T-helper 1 cell treated with Interleukin-12 subunit alpha and Interleukin-12 subunit beta and Interleukin-4 antibody, amounts not matched to agents 30 ng/mL and 1 ng/mL, for 36 hours (primary cell): ENCODE measurements at regions not wholly inside any gene's neighbourhood (a gene's known extent, or its start where the extent isn't known, plus 50 kb on each side); places are given as distances from the start of the nearest gene placed in this dataset.

Experiments used
- intact Hi-C: fragments of 100-400 bp; cut with micrococcal nuclease; formaldehyde crosslinking; loops from one replicate; pipeline ENCODE4 v1.15.1; 2024

DNA sequence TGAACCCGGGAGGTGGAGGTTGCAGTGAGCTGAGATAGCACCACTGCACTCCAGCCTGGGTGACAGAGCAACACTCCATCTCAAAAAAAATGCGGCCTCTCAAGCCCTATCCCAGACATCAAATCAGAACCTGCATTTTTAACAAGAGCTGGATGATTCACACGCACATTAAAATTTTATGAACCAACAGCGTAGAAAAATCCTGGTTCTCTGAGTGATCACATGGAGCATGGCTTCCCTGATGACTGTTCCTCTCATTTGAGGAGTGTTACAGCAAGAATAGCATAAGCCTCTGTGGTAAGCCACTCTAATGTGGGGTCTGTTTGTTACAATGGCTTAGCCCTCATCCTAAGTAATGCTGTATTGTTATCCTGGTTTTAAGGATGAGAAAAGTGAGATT, 163.6 kb downstream of the BRMS1L start:
- intact Hi-C loops = no loop called here

DNA sequence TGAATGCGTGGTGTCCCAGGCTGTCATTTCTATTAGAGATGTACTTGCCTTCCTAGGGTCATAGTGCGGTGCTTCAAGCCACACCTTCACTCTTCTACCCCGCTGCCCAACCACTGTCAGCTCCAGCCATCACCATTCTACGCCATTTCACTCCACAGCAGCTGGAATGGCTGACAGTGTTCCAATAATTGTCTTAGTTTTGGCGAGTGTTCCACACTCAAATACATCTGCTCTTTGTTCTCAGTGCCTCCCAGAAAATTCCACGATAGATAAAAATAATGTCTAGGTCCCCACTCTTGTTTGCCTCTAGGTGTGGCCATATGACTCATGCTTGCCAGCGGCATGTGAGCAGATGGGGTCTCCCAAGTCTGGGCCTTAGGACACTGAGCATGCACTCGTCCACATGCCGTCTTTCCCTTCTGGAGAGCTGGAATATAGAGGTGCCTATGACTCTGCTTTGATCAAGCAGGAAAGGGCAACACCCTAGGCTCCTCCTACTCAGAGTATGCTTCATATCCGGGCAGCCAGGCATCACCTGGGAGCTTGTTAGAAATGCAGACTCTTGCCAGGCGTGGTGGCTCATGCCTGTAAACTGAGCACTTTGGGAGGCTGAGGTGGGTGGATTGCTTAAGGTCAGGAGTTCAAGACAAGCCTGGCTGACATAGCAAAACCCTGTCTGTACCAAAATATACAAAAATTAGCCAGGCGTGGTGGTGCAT, 163.0 kb downstream of the BRMS1L start:
- intact Hi-C loops = no loop called here

DNA sequence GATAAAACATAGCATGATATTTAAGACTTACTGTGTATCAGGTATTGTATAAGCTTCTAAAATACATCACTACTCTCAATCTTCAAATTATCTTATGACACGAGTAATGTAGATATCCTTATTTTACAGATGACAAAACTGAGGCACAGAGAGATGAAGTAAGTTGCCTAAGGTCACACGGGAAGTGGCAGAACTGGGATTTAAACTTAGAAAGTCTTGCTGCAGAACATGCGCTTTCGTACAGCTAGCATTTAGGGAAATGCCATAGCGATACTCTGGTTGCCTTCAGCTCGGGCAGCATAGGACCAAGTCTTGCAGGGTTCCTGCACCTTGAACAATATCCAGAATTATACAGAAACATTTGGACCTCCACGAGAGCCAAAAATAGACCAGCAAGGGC, 162.4 kb downstream of the BRMS1L start:
- intact Hi-C loops = no loop called here

DNA sequence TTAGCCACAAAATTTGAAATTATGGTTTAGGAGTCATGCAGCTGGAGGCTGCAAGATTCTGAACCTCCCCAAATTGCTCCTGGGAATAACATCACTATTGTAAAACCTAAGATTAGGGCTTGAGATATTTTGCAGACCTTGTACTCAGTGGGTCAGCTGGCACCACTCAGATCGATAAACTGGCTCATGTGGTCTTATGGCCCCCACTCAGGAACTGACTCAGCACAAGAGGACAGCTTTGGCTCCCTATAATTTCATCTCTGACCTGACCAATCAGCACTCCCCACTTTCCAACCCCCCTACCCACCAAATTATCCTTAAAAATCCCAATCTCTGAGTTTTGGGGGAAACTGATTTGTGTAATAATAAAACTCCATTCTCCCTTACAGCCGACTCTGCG, 161.6 kb downstream of the BRMS1L start:
- intact Hi-C loops = no loop called here

DNA sequence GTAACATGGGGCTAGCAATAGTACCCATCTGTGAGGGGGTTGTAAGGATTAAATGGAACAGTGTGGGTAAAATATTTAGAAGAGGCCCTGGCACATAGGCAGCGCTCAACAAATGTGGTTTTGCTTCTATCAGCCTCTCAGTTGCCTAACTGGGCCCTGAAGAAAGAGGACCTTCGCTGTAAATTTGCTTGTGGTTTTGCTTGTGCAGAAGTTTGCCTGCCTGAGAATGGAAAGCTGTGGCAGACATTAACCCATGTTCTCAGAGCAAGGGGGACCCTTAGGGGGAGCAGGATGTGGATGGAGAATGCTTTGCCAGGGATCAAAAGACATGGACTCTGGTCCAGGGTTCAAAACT, 160.1 kb downstream of the BRMS1L start:
- intact Hi-C loops = no loop called here

DNA sequence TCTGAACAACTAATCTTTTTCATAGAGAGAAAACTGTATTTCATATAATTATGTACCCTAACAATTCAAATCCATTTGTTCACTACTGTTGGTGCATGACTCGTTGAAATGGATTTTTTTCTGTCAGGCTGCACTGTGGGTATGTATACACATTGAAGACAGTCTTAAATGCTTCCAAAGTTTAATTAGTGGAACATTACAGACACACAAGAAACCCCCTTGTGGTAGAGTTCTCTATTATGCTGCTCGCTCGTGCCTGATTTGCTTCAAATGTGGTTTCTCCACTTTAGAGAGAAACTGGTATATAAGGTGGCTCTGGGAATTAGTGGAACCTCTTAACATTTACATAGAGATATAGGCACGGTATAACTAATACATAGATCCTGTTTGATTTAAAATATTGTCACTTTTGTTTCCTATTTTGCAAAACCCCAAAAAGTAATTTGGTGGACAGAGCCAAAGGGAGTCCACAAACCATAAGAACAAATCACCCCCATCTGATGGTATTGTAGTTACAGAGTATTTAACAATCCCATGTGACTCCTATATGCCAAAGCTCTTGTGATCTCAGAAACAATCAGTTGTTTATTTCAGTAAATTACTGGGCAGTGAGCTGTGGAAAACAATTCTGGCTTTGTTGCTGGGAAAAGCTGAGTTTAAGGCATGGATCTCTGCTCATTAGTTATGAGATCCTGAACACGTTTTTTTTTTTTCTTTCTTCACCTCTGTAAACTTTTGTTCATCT, 159.5 kb downstream of the BRMS1L start:
- intact Hi-C loops = no loop called here

DNA sequence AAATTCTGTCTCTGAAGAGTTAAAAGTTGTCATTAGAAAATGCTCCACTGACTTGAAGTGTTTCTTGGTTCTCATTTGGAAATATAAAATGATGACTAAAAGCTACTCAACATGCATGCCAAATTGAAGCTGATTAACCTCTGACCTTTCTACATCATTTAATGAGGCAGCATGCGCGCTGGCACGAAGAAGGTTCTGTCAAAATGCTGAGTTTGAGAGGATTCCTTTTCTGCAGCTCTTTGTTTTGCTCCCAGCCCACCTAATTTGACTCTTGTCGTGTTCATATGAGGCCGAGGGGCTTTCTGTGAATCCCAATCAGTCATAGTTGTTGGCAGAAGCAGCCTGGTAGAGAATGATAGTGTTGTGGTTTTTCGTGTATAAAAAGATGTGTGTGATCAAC, 153.4 kb downstream of the BRMS1L start:
- intact Hi-C loops = loop anchor here (5.0 kb wide), 1 partner anchor 1153 kb away; no protein-coding TSS in a partner anchor

DNA sequence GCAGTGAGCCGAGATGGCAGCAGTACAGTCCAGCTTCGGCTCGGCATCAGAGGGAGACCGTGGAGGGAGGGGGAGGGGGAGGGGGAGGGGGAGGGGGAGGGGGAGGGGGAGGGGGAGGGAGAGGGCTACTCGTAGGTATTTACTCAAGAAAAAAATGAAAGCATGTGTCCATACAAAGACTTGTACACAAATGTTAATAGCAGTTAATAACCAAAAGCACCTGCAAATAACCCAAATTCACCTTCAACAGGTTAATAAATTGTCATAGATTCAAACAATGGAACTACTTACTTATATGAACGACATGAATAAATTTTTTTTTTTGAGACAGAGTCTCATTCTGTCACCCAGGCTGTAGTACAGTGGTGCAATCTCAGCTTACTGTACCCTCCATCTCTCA, 152.4 kb downstream of the BRMS1L start:
- intact Hi-C loops = loop anchor here (5.0 kb wide), 1 partner anchor 1154 kb away; no protein-coding TSS in a partner anchor

DNA sequence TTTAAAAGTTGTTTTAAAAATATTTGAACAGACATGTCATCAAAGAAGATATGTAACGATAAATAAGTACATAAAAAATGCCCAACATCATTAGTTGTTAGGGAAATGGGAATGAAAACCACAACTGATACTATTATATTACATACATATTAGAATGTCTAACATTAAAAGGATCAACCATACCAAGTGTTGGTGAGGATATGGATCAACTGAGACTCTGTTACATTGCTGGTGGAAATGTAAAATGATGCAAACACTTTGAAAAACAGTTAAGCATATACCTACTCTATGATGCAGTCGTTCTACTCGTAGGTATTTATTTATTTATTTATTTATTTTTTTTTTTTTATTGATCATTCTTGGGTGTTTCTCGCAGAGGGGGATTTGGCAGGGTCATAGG, 149.7 kb downstream of the BRMS1L start:
- intact Hi-C loops = loop anchor here (5.0 kb wide), 1 partner anchor 1156 kb away; no protein-coding TSS in a partner anchor

DNA sequence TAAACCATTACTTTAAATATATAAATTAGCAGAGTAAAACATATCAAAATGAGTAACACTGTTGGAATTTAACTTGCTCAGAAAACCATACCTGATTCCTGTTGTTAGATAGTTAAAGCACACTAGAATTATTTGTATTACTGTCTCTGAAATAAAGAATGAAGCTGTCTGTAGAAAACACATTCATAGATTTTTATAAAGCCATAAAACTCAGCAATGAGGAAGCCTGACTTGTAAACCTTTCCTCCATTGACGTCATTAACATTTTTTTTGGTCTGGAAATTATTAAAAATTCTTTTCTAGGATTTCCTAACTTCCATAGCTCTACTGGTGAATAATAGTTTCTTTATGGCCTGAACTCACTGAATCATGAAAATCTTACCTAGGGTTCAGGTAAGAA, 147.6 kb downstream of the BRMS1L start:
- intact Hi-C loops = no loop called here

DNA sequence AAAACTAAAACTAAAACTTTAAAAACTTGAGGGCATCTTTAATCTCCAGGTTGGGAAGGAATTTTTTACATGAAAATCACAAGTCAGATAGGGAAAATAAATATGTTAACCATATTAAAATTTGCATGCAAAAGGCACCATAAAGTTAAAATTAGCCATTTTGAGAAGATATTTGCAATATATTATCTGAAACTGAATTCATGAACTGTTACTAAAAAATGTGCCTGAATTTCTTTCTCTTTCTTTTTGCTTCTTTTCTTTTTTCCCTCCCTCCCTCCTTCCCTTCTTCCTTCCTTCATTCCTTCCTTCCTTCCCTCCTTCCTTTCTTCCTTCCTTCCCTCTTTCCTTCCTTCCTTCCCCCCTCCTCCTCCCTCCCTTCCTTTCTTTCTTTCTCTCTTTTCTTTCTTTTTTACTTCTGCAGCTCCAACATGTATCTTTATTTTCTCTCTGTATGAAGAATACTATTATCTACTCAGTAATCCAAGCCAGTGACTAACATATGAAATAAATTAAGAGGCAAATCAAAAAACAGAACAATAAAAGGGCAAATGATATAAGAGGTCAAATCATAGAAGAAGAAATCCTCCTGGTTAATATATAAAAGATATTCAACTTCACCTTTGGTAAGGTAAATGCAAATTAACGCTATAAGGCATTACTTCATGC, 146.0 kb downstream of the BRMS1L start:
- intact Hi-C loops = no loop called here

DNA sequence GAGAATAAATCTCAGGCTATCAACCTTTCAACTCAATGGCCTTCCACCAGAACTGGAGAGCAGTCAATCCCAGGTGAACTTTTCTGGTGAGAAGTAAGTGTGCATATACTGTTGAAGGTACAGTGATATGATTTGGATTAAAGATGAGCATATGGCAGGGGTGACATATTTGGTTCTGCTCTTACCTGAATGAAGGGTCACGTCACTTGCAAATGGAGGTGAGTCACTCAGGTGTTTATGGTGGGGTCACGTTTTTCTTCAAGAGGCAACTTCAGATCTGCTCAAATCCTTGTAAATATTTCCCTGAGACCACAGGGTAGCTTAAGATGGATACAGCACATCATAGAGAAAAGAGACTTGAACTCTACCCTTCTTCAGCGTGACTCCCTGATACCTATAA, 143.2 kb downstream of the BRMS1L start:
- intact Hi-C loops = loop anchor here (10.0 kb wide), 1 partner anchor 635 kb away; no protein-coding TSS in a partner anchor

DNA sequence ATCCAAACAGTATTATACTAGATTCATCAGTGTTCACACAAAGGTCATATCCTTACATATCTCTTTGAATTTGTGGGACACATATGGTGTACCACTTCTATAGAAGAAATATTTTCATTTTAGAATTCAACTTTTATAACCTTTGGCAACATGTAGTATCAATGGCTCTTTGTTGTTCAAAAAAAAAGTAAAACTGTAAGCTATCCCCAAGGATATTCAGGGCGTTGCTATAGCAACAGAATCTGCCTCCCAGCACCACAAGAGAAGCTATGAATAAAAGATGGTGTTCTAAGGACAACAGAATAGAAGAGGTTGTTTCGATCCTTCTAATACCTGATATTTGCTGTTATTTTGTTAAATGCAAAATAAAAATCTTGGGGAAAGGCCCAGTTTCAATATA, 139.3 kb downstream of the BRMS1L start:
- intact Hi-C loops = loop anchor here (10.0 kb wide), 1 partner anchor 639 kb away; no protein-coding TSS in a partner anchor

DNA sequence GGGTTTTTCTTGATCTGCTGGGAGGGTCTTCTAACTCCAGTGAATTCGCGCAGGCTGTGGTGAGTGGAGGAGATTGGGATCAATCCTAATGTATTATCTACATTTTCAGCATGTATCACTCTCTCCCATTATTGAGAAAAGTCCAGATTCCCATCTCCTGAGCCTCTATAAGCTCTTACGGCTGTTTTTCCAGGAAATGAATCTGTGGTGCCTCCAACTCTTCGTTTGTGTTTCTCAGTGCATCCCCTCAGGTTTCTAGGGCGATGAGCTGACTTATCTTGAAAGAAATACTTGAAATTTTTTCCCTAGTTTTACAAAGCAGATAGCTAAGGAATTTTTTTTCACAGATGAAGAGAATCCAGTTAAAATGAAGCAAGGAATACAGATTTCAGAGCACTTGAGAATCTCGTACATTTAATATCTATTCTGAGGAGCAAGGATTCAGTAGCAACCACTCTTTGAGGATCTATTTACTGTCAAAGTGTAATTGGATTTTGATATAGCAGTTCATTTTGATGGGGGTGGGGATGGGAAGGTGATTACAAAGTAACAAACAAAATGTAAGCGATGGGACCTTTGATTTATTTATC, 138.7 kb downstream of the BRMS1L start:
- intact Hi-C loops = loop anchor here (10.0 kb wide), 1 partner anchor 640 kb away; no protein-coding TSS in a partner anchor

DNA sequence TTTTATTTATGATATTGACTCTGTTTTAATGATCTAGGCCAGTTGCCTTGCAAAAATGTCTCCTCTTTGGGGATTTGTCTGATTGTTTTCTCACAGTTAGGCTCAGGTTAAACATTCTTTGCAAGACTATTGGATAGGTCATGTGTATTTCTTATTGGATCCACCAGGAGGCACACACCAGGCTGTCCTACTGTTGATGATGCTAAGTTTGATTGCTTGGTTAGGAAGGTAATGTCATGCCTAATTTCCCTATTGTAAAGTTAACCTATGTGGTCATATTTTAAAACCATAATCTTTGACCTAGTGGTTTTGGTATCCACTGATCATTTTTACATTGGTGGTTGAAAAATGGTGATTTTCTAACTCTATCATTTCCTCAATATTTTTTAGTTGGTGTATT, 137.1 kb downstream of the BRMS1L start:
- intact Hi-C loops = loop anchor here (10.0 kb wide), 1 partner anchor 642 kb away; no protein-coding TSS in a partner anchor

DNA sequence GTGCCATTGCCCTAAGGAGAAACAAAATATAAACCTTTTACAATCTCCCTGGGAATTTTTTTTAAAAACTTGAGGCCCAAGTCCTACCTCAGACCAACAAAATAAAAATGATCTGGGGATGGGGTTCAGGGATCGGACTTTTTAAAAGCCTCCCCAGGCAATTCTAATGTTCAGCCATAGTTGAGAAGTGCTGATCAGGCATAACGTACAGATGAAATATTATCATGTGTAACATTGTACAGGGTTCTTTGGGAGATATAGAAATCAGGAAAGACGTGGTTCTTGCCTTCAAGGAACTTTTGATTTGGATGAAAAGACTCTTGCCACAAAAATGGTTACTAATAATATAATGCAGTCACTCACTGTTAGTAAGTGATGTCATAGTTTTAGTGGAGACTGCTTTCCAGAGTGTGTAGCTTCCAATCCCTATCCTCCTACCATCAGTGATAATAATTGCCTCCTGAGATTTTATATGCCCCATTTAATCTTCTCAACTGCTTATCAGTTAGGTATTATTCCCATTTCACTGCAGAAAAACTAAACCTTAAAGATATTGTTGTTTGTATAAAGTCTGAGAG, 135.6 kb downstream of the BRMS1L start:
- intact Hi-C loops = loop anchor here (10.0 kb wide), 1 partner anchor 643 kb away; no protein-coding TSS in a partner anchor

DNA sequence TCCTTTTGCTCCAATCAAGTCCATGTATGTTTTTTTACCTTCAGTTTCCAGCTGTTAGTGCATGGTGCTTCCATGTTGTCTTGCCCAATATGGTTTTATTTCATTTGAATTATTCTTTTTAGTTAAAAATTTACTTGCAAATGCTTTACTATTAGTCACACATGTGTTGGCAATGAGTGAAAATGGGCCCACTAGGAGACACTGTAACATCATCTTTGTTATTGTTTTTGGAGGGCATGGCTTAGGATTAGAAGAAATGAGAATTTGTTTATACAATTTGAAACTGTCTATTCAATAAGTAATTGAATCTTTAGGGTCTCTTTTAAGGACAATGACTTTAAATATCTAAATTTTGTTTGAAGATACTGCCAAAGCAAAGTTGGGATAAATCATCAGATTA, 133.7 kb downstream of the BRMS1L start:
- intact Hi-C loops = loop anchor here (10.0 kb wide), 1 partner anchor 645 kb away; no protein-coding TSS in a partner anchor

DNA sequence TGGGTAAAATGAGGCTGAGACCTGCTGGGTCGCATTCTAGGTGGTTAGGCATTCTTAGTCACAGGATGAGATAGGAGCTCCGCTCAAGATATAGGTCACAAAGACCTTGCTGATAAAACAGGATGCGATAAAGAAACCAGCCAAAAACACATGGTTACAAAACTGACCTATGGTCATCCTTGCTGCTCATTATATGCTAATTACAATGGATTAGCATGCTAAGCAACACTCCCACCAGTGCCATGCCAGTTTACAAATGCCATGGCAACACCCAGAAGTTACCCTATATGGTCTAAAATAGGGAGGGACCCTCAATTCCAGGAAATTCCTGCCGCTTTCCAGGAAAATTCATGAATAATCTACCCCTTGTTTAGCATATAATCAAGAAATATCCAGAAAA, 132.4 kb downstream of the BRMS1L start:
- intact Hi-C loops = no loop called here

DNA sequence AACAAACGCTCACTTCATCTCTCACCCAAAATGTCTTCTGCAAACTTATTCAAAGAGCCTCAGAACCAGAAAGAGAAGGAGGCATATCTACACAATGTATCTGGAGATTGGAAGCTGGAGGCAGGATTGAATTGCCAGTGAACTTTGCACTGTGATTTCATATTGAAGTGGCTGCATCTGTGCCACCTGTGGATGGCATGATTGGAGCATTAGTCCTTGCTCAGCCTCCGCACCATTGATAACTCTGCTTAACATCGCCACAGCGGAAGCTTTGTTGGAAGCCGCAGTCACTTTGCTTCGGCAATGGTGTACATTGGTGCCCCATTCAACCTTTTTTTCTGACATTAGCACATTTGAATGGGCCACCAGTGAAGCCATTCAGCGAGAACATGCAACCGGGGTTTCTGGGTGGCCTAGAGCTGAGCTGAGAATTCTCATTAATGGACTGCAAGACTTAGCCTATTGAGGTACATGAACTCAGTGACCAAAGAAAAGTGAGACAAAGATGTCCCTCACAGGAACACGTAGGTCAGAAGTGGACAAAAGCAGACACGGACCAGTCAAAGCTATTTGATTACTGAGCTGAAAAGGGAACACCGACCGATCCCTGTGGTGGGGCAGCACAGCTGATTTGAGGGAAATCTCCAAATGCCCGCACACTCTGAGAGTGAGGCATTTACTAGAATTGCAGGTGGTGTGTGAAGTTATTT, 130.4 kb downstream of the BRMS1L start:
- intact Hi-C loops = no loop called here

DNA sequence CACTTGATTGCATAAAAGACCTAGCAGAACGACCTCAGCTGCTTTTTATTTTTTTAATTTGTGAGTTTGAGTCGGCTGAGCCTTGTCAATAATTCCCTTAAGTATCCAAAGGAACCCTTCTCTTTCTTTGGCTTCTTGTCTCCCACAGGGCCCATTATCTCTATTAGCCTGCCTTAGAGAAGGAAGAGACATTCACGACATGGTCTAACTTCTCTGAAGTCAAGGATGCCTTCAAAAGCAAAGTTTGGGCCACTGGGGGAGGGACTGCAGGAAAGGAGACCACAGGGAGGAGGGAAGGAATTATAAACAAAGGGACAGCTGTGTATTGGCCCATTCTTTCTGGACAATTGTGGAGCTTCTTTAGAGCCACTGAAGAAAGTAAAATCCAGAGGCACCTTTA, 126.4 kb downstream of the BRMS1L start:
- intact Hi-C loops = no loop called here
